ENCODE measurements at regions not wholly inside any gene's neighbourhood (a gene's known extent, or its start where the extent isn't known, plus 50 kb on each side); places are given as distances from the start of the nearest gene placed in this dataset.

DNA sequence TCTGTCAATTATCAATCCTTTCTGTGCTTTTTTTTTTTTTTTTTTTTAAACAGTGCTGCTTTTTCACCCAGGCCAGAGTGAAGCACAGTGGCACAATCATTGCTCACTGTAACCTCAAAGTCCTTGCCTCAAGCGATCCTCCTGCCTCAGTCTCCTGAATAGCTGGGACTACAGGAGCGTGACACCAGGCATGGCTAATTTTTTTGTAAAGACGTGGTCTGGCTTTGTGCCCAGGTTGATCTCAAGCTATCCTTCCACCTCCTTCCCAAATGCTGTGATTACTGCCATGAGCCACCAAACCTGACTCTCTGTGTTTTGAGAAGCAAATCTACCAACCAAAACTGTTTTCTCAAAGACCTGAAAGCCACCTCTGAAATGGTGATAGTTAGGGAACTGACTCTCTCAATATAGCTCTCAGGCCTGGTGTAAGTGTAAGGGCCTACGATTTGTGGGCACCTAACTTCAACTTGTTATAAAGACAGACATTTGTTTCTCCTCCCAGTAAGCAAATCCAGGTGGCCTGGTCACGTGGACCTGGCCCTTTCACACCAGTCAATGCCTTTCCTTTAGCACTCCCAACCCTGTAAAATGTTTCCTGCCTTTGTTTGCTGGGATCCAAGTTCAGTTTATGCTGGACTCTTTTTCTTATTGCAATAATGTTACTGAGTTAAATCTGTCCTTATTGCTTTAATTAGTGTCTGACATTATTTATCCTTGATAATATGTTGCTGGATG is 2015.9 kb downstream of the PCDH7 start:
- no peak for DNase-seq (ENCODE audit: extremely low read depth in 1 of 2, low read depth in 1 of 2)

DNA sequence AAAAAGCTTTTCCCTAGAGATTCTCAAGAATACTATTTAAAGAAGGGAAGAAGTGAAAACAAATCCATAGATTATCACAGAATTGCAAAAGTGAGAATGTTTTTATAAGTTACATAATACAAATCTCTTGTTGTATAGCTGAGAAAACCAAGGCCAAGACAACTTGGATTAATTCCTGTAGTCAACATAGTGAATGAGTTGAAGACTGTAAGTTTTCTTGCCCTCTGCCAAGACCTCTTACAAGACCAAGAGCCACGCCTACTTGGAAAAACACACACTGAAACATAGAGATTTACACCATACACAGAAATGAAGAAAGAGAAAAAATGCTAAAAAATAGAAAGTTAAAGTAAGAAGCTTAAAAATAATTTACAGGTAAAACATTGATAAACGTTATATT is 2024.0 kb downstream of the PCDH7 start:
- DNase-seq (ENCODE audit: extremely low read depth in 1 of 2, low read depth in 1 of 2), result no peak

DNA sequence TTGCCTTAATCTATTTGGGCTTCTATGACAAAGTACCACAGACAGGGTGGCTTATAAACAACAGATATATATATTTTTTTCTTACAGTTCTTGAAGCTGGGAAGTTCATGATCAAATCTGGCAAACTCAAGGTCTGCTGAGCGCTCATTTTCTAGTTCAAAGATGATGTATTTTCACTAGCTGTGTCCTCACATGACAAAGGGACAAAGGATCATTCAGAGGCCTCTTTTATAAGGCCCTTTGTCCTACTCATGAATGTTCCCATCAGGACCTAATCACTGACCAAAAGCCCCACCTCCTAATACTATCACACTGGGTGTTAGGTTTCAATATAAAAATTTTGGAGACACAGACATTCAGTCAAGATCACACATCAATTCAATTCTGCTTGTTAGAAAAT is 2025.2 kb downstream of the PCDH7 start:
- no peak for DNase-seq (ENCODE audit: extremely low read depth in 1 of 2, low read depth in 1 of 2)

DNA sequence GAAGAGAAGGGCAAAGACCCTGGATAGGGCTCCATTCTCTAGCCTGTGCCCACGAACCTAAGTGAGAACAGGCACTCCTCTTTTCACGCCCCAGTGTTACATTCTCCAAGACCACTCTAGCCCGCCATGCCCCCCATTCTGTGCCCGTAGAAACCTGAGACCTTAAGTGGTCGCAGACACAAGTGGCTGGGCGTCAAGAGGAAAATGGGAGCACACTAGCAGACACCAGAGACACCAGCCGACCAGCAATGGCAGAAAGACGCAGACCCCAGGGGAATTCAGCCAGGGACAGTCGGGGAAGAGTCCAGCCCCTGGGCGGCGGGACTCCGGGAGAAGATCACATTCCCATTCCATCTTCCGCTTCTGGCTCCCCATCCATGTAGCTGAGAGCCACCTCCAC is 2027.9 kb downstream of the PCDH7 start:
- DNase-seq (ENCODE audit: extremely low read depth in 1 of 2, low read depth in 1 of 2), result no peak

DNA sequence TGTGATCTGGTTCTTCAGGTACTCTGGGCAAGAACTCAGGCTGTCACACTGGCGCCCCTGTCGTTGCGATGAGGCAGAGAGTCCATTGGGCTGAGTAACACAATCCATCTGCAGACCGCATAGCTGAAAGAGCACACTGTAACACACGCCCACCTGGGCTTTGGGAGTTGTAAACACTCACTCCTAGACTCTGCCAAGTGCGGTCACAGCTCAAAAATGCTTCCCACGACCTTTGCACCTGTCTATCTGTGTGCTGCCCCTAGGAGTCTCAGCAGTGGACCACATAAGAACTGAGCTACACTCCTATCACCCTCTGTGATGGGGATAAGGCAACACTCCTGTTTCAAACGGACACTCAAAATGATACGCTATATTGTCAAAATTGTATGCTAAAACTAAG is 2028.3 kb downstream of the PCDH7 start:
- no peak for DNase-seq (ENCODE audit: extremely low read depth in 1 of 2, low read depth in 1 of 2)

DNA sequence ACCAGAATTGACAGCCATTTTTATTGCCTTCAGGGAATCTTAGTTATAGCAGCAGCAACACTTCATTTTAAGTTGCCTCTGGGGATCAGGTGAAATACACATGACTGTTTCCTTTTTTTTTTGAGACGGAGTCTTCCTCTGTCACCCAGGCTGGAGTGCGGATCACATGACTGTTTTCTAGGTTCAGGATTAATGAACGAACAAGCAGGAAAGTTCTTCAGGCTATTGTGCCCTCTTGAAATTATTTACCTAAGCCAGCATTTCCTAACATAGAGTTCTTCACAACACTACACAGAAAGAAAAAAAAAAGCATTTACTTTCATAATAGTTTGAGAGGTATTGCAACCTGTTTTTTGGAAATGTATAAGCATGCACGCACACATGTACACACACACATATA is 2032.8 kb downstream of the PCDH7 start:
- no peak for DNase-seq (ENCODE audit: extremely low read depth in 1 of 2, low read depth in 1 of 2)

DNA sequence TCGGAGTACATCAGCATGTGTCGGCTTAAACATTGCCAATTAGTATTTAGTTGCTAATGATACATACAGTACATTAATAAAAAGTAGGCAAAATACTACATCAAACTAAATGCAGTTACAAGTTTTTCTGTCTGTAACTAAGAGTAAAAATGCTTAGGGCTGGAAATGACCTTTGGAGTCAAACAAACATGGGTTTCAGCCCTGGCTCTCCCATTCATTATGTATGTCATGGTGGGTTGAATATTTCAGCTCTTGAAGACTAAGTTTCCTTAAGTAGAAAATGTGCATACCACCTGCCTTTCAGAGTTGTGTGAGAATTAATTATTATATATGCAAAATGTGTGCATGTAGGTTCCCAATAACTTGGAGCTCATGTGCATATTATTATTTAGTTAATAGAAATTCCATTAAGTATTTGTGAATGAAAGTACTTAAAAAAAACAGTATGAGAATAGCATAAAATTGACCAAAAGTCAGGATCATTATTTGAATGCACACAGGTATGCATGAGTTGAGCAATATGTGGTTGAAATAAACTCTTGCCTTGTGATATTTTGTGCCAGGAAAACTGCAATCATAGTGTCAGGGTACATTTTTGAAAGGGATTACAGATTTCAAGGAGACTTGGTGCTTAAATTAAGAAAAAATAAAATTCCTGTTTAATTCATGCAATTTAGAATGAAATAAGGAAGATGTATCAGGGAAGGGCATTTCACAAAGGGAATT is 2048.7 kb downstream of the PCDH7 start:
- DNase-seq (ENCODE audit: extremely low read depth in 1 of 2, low read depth in 1 of 2), result no peak

DNA sequence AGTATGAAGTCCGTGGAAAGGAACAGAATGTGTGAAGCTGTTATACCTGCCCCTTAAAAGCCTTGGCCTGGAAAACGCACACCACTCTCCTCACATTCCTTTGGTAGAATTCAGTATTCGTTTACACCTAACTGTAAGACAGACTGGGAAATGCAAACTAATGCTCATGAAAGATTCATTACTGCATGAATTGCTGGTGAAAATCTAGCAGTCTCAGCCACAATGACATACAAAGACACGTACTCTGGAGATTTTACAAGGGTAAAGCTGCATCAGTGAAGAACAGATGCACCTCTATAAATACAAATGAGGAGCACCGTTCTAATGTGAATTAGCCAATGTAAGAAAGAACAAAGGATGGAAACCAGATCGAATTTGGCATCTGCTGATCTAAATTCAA is 2051.3 kb downstream of the PCDH7 start:
- no peak for DNase-seq (ENCODE audit: extremely low read depth in 1 of 2, low read depth in 1 of 2)

DNA sequence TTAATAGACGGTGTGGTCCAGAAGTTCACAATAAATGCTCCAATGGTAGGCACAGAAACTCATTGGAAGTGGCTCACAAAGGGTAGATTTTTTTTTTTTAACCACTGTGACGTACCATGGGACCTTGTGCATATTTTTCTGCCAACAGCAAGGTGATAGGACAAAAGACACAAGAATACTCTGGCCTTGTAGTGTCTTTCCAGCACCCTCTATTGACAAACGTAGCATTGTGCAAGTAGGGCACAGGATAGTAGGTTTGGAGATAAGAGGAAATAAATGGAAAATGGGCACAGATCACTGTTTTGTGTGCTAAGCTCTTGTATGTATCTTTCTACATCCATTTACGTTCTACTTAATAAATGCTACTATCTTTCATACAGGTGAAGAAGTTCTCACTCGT is 2054.9 kb downstream of the PCDH7 start:
- DNase-seq (ENCODE audit: extremely low read depth in 1 of 2, low read depth in 1 of 2), result no peak

DNA sequence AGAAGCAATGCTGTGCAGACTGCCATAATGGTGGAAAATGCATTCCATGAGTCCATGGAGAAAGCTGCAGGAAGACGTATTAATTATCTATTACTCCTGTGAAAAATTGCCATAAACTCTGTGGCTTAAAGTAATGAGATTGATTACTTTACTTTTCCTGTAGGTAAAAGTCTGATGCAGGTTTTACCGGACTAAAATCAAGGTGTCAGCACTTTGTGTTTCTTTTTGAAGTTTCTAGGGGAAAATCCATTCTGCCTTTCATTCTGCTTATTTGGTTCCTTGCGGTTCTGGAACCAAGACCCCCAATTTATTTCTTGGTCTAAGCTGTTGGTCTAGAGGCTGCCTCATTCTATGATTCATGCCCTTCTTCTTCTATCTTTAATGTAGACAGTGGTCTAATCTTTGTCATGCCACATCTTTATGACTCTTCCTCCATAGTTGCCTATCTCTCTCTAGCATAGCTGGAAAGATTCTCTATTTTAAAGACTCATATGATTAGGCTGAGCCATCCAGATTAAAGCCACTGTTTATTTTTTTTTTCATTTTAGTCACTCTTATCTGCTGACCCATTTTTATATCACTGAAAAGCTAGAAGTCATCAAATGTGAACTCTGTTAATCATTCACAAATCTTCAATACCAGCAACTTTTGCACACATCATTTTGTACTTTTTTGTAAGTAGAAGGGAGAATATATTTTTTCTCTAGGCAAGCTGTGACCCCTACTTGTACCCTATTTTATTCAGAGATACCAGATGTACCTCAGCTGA is 2056.4 kb downstream of the PCDH7 start:
- DNase-seq (ENCODE audit: extremely low read depth in 1 of 2, low read depth in 1 of 2), result no peak

DNA sequence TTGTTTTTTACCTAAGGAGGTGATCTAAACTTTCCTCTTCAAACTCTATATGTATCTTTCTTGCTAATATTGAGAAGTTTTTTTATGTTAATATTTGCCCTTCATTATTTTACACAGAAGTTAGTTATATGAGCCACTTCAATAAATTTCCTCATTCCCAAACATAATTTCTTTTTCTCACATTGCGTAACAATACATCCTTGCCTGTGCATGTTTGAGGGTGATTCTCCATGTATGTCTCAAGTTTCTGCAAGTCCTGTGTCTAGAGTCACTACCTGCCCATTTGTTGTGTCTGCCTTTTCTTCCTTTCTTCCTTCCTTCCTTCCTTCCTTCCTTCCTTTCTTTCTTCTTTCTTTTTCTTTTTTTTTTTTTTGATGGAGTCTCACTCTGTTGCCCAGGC is 2057.9 kb downstream of the PCDH7 start:
- DNase-seq (ENCODE audit: extremely low read depth in 1 of 2, low read depth in 1 of 2), result no peak

DNA sequence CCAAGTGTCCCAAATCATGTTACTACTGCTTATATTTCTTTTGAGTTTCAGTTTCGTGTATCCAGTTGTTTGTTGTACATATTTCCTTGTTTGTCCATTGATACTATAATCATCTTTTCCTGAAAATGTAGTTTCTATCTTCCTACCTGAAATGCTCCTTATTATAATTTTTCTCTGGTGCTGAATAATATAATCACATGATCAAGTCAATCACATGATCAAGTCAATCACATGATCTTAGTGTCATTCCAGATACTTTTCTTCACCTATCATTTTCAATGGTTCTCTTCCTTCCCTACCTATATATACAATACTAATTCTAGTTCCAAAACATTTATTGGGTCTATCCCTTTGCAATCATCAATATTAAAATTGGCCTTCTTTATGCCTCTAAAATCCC is 2058.8 kb downstream of the PCDH7 start:
- no peak for DNase-seq (ENCODE audit: extremely low read depth in 1 of 2, low read depth in 1 of 2)

DNA sequence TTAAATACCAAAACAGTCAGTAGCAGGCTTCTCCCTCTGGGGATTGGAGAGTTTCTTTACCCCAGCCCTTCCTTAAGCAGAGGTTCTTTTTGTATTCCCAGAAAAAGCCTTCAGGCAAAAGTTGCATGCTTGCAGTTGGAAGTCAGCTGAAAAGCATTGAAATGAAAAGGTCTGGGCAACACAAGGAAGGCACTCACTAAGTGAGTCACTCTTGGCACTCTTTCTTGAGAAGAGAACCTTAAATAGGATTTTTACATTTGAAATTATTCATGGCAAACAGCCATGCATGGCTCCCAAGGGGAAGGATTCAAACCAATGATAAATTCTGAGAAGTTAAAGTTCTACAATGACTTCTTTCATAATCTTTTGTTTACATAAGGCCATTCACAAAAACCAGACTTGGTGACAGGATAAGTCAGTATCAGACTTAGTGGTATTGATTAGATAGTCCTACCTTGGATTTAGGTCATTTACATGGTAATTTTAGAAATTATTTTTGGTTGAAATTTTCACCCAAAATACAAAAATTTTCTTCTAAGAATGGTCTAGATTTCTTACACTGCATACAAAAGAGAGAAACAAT is 2068.9 kb downstream of the PCDH7 start:
- no peak for DNase-seq (ENCODE audit: extremely low read depth in 1 of 2, low read depth in 1 of 2)

DNA sequence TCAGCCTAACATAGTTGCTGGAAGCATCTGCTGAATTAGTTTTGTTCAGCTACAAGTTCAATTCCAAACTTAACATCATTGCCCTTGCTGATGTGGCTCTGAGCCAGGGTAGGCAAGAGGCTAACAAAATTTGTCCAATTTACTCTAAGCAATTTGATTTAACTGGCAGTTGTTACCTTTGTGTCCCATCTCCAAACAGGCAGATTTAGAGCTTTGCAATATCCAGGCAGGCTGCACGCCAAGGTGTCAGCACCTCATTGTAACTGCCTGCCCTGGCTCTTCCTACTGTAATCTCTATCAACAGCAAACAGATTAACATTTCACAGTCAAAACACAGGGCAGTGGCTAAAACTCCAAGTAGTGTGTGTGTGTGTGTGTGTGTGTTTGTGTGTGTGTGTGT is 2070.6 kb downstream of the PCDH7 start:
- DNase-seq (ENCODE audit: extremely low read depth in 1 of 2, low read depth in 1 of 2), result no peak

DNA sequence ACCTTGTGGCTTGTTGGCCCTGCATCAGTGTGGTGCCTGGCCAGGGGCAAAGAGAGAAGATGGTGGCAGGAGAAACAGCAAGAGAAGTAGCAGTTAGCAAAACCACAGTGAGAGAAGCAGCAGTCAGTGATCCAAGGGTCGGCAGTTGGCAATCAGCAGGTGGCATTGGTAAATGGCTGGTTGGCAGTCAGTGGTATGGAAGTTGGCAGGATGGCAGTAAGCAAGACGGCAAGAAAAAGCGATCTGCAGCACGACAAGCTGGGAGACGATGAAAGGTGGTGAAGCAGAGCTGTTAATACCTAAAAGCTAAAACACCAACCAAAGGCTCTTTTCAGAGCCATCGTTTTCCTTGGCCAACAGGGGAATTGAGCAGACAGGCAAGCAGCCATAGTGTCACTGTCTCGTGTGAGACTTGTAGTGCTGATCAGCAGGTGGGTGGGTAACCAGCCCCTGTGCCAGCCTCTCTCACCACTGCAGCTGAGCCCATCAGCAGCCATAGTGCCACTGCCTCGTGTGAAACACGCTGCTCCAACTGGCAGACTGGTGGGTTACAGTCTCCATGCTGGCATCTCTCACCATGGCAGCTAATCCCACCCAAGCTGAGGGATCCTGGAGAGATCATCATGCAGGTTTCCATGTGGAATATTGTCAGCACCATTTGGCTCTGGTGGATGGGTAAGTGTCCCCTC is 2078.4 kb downstream of the PCDH7 start:
- DNase-seq (ENCODE audit: extremely low read depth in 1 of 2, low read depth in 1 of 2), result no peak

DNA sequence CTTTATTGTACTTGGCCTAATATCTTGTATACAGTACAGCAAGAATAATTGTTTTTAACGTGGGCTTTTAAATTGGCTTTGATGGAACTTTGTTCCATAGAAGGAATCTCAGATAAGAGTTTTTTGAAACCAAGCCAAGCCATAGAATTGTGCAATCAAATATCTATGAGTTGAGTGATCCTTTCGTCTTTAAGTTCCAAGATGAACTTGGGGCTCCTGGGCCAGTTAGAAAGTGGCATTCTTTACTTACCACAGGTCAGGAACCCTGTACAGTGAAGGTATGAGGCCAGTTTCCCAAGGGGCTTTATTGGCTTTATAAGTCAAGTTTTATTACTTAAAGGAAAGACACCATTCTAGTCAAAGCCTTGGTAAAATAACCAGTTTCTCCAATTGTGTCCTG is 2104.2 kb downstream of the PCDH7 start:
- no peak for DNase-seq (ENCODE audit: extremely low read depth in 1 of 2, low read depth in 1 of 2)

DNA sequence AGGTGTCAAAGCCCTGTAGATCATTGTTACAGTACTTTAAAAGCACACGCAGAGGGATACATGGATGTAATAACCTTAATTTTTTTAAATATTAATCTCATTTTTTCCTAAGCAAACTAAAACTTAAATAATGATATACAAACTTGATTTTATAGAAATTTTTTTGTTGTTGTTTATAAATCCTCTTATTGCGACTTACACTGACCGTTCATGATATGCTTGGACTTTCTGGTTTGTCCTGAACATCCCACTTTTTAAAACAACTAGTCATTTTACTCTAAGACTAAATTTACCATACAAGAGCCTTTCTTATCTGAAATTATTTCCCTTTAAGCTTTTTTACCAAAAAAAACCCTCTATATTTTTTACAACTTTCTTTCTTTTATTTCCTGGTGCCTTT is 2106.0 kb downstream of the PCDH7 start:
- no peak for DNase-seq (ENCODE audit: extremely low read depth in 1 of 2, low read depth in 1 of 2)

DNA sequence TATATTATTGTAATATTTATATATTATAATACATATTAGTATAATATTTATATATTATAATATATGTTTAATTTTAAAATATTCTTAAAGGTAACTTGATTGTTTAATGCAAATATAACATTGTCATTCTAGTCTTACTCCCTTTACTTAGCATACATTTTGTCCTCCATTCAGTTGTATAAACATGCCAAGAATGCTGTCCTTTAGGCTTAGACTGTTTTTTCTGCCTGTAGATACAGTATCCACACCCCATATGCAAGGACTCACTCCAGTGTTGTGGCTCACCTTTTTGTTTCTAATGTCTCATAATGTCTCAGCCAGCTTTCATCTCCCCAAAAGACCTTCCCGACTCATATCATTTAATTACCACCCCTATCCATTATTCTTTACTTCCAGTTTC is 2110.0 kb downstream of the PCDH7 start:
- no peak for DNase-seq (ENCODE audit: extremely low read depth in 1 of 2, low read depth in 1 of 2)

DNA sequence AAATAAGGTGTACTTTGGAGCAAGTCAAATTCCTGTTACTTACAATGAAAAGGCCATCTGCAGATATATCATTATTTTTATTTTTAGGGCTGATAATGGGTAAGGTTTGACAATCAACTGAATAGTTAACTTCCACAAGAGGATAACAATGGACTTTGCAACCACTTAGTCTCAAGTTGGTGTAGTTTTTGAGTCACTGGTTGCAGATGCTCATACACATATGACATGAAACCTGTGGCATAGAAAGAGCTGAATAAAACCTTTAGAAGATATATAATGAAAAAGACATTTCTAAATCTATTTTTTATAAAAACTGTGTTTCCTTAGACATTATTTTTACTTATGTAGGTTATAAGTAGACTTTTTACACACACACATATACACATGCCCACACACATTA is 2110.9 kb downstream of the PCDH7 start:
- DNase-seq (ENCODE audit: extremely low read depth in 1 of 2, low read depth in 1 of 2), result no peak

DNA sequence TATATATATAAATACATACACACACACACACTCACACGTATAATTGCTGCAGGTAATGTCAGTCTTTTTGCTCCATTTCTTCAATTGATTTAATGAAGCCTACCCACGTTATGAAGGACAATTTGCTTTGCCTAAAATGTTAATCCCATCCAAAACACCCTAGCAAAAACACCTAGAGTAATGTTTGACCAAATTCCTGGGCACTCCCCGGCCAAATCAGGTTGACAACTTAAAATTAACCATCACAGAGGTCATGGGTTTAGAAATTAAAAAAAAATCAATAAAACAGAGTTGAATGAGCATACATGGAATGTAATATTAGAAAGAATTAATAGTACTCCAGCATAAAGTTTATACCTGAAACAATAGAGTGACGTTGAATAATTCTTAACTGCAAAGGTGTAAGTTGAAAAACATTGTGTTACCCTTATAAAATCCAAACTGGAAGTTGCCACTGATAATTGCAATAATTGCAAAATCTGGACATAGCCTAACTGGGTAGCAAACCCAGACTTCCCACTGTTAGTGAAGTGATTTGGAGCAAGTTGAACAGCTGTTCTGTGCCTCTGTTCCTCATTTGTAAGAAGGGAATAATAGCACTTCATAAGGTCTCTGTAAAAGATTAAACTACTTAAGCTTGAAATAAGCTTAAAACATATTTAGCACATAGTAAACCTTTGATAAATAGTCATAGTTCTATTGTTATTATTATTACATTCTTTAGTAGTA is 2120.5 kb downstream of the PCDH7 start:
- DNase-seq (ENCODE audit: extremely low read depth in 1 of 2, low read depth in 1 of 2), result no peak

Data from stimulated activated CD8-positive, alpha-beta memory T cell treated with anti-CD3 and anti-CD28 coated beads, Interleukin-7, amount 100 ng/mL, for 48 hours (primary cell).